Fibroblast of lung (primary cell): ENCODE measurements at regions not wholly inside any gene's neighbourhood (a gene's known extent, or its start where the extent isn't known, plus 50 kb on each side); places are given as distances from the start of the nearest gene placed in this dataset.
"Not testable (repeated sequence)": the region's sequence is repeated elsewhere in the genome, so short reads cannot be mapped to it uniquely, and the experiment has no call there.

ENCODE experiments used
- DNase-seq, 2 donors: peaks; one replicate each; pipeline versions ENCODE4 v3.0.0 to v3.0.0-alpha.2; 2010; ENCODE audit warnings: low read depth in 2 of 2
- H2AFZ ChIP-seq: 2 replicates; pipeline ENCODE4 v1.5.1; 2012; ENCODE audit warnings: low read length, control low read depth, inconsistent platforms
- H3K27ac ChIP-seq: 2 replicates; pipeline ENCODE4 v1.5.1; 2011; ENCODE audit warnings: low read length, control low read depth; ENCODE audit not compliant: insufficient read depth
- H3K27me3 ChIP-seq: 2 replicates; pipeline ENCODE4 v1.5.1; 2011; ENCODE audit warnings: mild to moderate bottlenecking, low read length; ENCODE audit not compliant: control insufficient read depth, insufficient read depth
- H3K36me3 ChIP-seq: 2 replicates; pipeline ENCODE4 v1.5.1; 2011; ENCODE audit warnings: low read length; ENCODE audit not compliant: control insufficient read depth, insufficient read depth
- H3K4me1 ChIP-seq: 2 replicates; pipeline ENCODE4 v1.5.1; 2011; ENCODE audit warnings: low read length; ENCODE audit not compliant: control insufficient read depth, insufficient read depth; ENCODE audit errors: extremely low read depth
- H3K4me2 ChIP-seq: 2 replicates; pipeline ENCODE4 v1.5.1; 2011; ENCODE audit warnings: low read length, control low read depth; ENCODE audit not compliant: insufficient read depth; ENCODE audit errors: extremely low read depth
- H3K4me3 ChIP-seq, 4 experiments: fragments of 200-600 bp in 1 of 4; sonication (generic) in 1 of 4; replicated peaks in 1 of 4; 2 replicates each; pipeline ENCODE4 v1.5.1; 2011 to 2016; ENCODE audit warnings: low read length in 4 of 4, low read depth in 3 of 4, mild to moderate bottlenecking in 3 of 4, control low read depth in 2 of 4, inconsistent platforms in 1 of 4, mixed read lengths in 1 of 4; ENCODE audit not compliant: insufficient read depth in 1 of 4; ENCODE audit errors: control extremely low read depth in 1 of 4
- H3K79me2 ChIP-seq: 2 replicates; pipeline ENCODE4 v1.5.1; 2012; ENCODE audit warnings: mild to moderate bottlenecking, low read length, inconsistent platforms; ENCODE audit not compliant: control insufficient read depth, insufficient read depth
- H3K9ac ChIP-seq: 2 replicates; pipeline ENCODE4 v1.5.1; 2011; ENCODE audit warnings: mild to moderate bottlenecking, low read length, control low read depth; ENCODE audit not compliant: insufficient read depth
- H3K9me3 ChIP-seq: 2 replicates; pipeline ENCODE4 v1.5.1; 2012; ENCODE audit warnings: low read depth, low read length; ENCODE audit not compliant: control insufficient read depth, insufficient read depth
- H4K20me1 ChIP-seq: 2 replicates; pipeline ENCODE4 v1.5.1; 2011; ENCODE audit warnings: low read length; ENCODE audit not compliant: control insufficient read depth, insufficient read depth; ENCODE audit errors: extremely low read depth

GRCh38 chr9:41771693-41772092 lies 357.5 kb downstream of the CNTNAP3B start:
- H3K36me3 ChIP-seq, H2AFZ ChIP-seq, H3K4me2 ChIP-seq, H3K4me3 ChIP-seq, H3K27me3 ChIP-seq, H3K4me1 ChIP-seq, DNase-seq, H3K9ac ChIP-seq, H3K27ac ChIP-seq, H3K79me2 ChIP-seq, H3K9me3 ChIP-seq, H4K20me1 ChIP-seq: not testable (repeated sequence)

GRCh38 chr9:41754822-41755221 lies 374.4 kb downstream of the CNTNAP3B start:
- H4K20me1 ChIP-seq, H3K36me3 ChIP-seq, H3K9ac ChIP-seq, H3K79me2 ChIP-seq, H3K4me3 ChIP-seq, H3K4me1 ChIP-seq, H2AFZ ChIP-seq, H3K27me3 ChIP-seq, H3K9me3 ChIP-seq, H3K27ac ChIP-seq, H3K4me2 ChIP-seq, DNase-seq: not testable (repeated sequence)

- H3K4me2 ChIP-seq, H3K4me3 ChIP-seq, H3K4me1 ChIP-seq: not testable (repeated sequence)
Observed at GRCh38 chr9:41754403-41754802, 374.8 kb downstream of the CNTNAP3B start.

DNA sequence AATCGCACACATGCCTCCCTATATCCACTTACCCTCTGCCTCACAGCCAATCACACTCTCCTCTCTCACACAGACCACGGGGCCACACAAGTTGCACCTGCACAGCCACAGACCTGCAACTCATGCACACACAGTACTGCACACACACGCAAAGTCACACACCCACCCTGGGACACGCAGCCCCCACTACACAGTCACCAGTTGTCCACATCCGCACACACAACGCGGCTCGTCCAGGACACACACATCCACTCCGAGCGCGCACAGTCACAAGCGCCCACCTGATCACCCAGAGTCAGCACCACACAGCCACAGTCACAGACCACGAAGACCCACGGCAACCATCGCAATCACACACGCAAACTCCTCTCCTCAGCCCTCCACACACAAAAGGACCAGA lies 387.3 kb downstream of the CNTNAP3B start:
- not testable (repeated sequence) for H3K4me3 ChIP-seq, H3K79me2 ChIP-seq, H3K27me3 ChIP-seq, H2AFZ ChIP-seq, H3K9ac ChIP-seq, H3K4me1 ChIP-seq, H3K36me3 ChIP-seq, DNase-seq, H3K27ac ChIP-seq, H4K20me1 ChIP-seq, H3K4me2 ChIP-seq, H3K9me3 ChIP-seq

More at GRCh38 chr9:41754403-41754802, 374.8 kb downstream of the CNTNAP3B start:
- H3K27me3 ChIP-seq, H4K20me1 ChIP-seq, H3K27ac ChIP-seq, H2AFZ ChIP-seq, H3K9me3 ChIP-seq, H3K36me3 ChIP-seq, H3K9ac ChIP-seq, H3K79me2 ChIP-seq, DNase-seq: not testable (repeated sequence)

- not testable (repeated sequence) for H3K4me1 ChIP-seq, H3K27ac ChIP-seq, DNase-seq, H3K9me3 ChIP-seq, H3K79me2 ChIP-seq, H3K27me3 ChIP-seq, H3K9ac ChIP-seq, H2AFZ ChIP-seq, H3K4me2 ChIP-seq, H3K36me3 ChIP-seq, H4K20me1 ChIP-seq, H3K4me3 ChIP-seq
Observed at GRCh38 chr9:41741173-41741572, 388.1 kb downstream of the CNTNAP3B start.

DNA sequence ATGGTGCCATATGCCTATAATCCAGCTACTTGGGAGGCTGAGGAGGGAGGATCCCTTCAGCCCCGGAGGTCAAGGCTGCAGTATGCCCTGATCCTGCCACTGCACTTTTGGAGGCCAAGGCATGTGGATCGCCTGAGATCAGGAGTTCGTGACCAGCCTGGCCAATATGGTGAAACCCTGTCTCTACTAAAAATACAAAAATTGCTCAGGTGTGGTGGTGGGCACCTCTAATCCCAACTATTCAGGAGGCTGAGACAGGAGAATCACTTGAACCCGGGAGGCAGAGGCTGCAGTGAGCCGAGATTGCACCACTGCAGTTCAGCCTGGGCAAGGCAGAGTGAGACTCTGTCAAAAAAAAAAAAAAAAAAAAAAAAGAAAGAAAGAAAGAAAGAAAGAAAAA lies 390.5 kb downstream of the CNTNAP3B start:
- H3K9me3 ChIP-seq, H3K36me3 ChIP-seq, H3K4me3 ChIP-seq, H2AFZ ChIP-seq, H3K79me2 ChIP-seq, H3K4me2 ChIP-seq, H3K4me1 ChIP-seq, H3K9ac ChIP-seq, H3K27ac ChIP-seq, DNase-seq, H3K27me3 ChIP-seq, H4K20me1 ChIP-seq: not testable (repeated sequence)

DNA sequence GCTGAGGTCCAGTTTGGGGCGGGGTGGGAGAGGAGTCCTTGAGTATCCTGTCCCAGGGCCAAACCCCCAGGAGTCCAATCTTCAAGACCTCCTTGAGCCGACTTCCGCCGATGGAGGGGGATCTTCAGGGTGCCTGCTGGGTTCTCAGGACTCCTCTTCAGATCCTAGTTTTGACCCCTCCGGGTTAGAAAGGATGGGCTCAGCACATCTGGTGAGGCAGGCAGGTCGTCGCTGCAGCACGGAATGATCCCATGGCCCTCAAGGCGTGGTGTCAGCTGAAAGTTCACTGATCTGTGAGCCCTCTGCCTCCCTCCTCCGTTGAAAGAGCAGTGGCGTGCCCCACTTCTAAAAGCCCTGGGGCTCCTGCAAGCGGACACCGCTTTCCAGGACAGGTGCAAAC lies 430.0 kb downstream of the CNTNAP3B start:
- H3K27ac ChIP-seq, H3K9me3 ChIP-seq, H2AFZ ChIP-seq, H3K4me3 ChIP-seq, H3K79me2 ChIP-seq, H4K20me1 ChIP-seq, H3K36me3 ChIP-seq, H3K9ac ChIP-seq, DNase-seq, H3K4me2 ChIP-seq, H3K4me1 ChIP-seq, H3K27me3 ChIP-seq: not testable (repeated sequence)
